GM18868 (cell line): ENCODE measurements at regions not wholly inside any gene's neighbourhood (a gene's known extent, or its start where the extent isn't known, plus 50 kb on each side); places are given as distances from the start of the nearest gene placed in this dataset.

Experiments
- ATAC-seq: cut with Tn5 transposase; IDR thresholded peaks from one replicate; pipeline ENCODE4 v1.9.1; 2021; ENCODE audit warnings: mild to moderate bottlenecking, moderate library complexity; ENCODE audit not compliant: unreplicated experiment

DNA sequence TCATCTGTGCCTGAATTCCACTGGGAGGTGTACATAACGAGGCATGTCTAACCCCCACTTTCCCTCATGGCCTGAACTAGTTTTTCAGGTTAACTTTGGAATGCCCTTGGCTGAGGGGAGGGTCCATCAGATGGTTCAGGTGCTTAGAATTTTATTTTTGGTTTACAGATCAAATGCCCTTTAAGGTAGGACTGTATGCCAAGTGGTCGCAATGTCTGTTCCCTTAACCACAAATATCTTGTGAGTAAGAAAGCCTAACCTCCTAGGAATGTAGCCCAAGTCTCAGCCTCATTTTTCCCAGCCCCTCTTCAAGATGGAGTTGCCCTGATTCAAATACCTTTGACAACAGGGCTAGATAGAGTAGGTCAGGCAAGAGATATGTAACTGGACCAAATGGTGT, 78.4 kb downstream of the RNASET2 start:
- no peak for ATAC-seq

DNA sequence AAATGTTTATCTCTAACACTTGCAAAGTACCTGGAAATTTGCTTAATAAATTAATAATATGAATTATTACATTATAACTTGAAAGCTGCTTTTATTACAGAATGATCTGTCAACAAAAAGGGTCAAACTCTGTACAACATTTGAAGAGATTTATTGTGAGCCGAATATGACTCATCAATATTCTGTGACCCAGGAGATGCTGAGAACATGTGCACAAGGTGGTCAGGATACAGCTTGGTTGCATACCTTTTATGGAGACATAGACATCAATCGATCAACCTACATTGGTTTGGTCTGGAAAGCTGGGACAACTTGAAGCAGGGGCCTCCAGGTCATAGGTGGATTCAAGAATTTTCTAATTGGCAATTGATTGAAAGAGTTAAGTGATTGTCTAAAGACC, 79.0 kb downstream of the RNASET2 start:
- no peak for ATAC-seq

DNA sequence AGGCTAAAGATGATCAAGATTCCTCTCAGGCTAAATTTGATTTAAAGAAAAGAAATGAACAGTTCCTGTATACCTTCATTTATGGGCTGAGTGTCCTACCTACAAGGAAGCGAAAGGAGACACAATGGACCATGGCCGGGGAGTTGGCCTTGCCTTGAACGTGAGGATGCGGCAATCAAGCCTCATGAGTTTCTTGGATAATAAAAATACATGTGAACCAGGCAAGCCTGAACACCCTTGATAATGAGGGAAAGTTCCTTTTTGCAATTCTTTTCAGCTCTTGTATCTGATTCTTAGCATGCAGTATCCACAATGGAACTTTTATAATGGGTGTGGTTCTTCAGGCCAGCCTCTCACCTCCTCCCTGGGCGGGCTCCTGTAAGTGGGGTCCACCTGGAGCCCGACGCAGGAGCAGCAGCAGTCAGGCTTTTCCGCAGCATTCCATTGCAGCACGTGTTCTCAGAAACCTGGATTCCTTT, 83.8 kb downstream of the RNASET2 start:
- no peak for ATAC-seq

DNA sequence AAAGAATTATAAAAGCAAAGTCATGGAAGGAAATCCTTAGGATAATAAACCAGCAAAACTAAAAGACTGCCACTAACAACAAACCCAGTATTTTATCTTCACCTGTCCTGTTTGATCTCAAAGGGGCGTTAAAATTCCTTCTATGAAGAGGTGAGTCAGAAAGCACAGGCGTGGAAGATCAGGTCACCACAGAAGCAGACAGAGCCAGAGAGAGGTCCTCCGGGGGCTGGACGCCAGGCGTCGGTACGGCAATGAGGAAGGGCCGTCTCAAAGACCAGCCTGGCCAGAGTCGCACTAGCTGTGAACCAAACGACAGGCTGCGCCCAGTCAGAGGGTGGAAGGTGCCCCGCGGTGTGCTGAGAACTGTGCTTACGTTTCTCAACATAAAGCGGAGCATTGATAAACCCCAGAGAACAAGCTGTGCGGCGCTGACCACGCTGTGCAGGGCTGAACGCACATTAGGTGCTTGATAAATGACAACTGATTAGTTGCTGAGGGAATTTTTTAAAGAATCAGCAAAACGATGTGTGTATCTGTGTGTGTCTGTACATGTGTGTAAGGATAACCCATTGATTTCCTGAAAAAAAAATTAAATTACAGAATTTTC, 85.6 kb downstream of the RNASET2 start:
- ATAC-seq = no peak

DNA sequence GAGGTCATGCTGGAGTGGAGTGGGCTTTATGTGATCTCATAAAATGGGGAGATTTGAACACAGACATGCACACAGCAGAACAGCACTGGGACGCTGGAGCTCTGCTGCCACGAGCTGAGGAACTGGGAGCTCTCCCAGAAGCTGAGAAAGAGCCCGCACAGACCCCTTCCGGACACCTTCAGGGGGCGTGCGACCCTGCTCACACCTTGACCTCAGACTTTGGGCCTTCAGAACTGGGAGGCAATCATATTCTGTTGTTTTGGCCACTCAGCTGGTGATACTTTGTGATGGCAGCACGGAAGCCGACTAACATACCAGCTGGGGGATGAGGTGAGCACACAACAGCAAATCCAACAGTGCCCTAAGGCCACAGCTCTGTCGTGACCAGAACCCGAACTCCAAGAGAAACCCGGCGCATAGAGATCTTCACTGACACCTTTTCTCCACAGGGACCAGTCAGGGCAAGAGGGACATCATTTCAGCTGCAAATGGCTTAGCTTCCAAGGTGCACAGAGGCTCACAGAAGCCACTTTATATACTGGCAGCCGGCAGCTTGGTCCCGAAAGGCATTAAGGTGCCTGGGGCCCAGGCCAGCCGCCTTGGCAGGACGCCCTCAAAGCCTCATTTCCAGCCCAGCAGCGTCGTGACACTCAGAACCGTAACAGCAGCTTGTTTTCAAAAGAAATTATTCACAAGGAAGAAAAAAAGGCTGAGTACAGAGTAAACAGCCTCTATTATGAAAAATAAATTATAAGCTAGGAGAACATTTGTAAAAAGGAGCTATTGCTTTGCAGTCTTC, 89.3 kb downstream of the RNASET2 start:
- ATAC-seq = no peak

DNA sequence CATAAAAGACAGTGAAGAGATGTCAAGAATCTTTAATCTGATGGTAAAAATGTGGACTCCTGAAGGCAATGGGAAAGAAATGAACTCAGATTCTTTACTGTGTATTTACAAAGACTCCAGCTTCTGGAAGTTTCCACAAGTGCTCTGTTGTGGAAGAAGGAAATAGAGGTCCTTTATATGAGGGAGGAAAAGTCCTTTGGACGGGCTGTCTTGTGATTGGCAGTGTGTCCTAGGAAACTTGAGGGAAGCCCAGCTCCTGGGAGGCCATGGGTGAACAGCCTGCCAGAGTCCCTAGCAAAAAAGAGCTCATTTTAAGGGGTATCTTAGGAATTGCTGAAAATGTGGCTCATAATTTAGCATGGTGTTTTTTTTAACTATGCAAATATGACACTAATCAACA, 92.0 kb downstream of the RNASET2 start:
- ATAC-seq = no peak

DNA sequence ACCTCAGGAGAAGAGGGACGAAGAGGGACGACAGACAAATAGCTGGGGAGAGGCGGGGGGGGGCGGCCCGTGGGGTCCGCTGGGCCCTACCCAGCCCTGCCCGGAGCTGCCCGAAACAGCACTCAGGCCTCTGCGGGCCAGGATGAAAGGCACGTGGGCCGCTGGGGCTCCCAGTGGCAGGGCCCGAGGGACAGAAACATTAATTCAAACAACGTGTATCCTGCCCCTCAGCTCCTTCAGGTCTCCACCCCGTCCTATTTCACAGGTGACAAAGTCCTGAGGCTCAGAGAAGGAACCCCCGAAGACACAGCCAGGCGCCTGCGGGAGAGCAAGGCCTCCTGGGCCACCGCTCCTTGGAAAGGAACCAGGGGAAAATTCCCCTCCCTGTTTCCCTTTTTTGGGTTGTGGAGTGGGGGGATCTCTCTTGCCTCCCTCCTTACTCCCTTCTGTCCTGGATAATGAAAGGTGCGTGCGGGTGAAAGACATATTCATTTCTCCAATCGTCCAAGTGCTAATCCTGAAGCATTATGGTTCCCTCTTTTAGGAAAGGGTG, 93.3 kb downstream of the RNASET2 start:
- ATAC-seq = peak; percentile 36

DNA sequence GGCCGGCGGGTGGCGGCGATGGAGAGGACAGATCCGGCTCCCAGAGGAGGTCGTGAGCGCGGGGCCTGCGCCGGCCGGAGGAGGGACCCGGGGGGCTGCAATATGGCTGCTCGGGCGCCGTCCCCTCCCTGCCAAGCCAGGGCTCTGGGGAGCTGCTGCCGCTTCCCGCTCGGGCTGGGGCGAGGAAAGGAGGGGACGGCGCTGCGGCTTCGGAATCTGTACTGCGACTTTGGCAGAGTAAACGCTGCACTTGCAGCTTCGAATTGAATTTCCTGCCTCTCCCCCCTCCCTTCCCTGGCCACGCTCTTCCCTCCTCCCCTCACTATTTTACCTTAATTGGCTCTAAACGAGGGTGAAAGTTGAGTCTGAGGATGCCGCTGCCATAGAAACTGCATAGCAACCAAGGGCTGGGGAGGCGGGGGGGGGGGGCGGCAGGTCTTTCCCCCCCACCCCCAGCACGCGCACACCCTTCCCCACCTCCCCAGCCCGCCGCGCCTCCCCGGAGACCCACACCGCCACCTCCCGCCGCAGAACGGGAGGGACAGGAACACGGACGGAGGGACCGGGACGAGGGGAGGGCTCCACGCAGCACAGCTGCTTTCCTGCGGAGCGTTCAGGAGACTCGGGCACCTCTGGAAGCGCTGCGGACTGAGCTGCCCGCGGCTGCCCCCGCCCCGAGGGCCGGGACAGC, 93.9 kb downstream of the RNASET2 start:
- ATAC-seq = peak; percentile 63

DNA sequence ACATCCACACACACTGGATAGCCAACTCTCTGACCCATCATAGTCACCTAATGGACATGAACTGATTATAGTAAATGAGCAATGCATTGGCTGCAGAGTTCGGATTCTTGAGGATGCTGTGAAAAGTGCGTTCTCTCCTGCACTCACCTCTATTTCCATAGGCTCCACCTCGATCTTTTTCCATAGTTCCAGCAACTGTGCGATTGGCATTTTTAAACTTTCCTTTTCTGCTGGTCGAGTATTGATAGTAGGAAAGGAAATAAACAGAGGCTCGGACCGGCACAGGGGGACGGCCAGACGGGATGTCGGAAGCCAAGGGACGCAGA, 94.4 kb downstream of the RNASET2 start:
- no peak for ATAC-seq

DNA sequence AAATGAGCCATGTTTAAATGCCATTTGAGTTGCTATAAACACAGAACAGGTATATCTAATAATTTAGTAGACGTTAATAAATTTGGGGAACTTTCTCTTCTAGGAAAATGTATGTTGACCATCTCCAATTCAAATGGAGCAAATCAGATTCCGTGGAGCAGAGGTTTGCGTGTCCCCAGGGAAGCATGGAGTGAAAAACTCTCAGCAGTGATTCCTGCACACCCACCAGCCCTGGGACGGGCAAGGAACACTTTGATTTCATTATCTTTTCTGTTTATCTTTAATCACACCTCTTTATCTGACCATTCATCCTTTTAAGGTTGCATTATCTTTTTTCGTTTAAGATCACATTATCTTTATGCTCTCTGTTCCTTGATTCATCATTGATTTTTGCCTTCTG, 95.0 kb downstream of the RNASET2 start:
- no peak for ATAC-seq

DNA sequence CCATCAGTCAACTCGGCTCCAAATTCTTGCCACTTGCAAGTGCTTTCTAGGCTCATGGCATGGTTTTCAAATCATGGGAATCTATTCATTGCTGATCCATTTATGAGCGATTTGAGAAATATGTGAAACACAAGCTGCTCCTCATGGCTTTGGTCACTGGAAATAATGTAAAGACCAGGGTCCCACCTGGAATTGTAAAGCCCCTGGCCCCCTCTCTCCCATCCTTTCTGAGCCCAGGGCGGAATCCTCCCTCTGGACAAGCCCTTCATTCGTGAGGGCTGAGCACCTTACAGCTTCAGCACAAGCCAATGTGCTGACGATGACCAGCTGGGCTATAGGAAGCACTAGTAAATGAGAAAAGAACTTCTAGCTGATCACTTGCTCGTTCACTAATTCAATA, 96.0 kb downstream of the RNASET2 start:
- no peak for ATAC-seq

DNA sequence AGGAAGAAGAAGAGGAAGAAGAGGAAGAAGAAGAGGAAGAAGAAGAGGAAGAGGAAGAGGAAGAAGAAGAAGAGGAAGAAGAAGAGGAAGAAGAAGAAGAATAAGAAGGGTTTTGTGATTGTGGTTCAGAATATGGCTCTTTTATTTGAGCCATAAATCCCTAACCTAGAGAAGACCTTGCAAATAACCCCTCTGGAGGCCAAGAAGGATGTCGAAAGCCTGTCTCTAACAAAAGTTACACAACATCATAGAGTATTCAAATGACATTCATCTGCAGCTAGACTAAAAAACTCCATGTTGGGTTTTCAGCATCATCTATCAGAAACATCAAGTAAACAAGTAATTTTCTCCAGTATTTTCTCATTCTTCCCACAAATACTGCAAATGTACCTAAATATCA, 100.9 kb downstream of the RNASET2 start:
- ATAC-seq = no peak

DNA sequence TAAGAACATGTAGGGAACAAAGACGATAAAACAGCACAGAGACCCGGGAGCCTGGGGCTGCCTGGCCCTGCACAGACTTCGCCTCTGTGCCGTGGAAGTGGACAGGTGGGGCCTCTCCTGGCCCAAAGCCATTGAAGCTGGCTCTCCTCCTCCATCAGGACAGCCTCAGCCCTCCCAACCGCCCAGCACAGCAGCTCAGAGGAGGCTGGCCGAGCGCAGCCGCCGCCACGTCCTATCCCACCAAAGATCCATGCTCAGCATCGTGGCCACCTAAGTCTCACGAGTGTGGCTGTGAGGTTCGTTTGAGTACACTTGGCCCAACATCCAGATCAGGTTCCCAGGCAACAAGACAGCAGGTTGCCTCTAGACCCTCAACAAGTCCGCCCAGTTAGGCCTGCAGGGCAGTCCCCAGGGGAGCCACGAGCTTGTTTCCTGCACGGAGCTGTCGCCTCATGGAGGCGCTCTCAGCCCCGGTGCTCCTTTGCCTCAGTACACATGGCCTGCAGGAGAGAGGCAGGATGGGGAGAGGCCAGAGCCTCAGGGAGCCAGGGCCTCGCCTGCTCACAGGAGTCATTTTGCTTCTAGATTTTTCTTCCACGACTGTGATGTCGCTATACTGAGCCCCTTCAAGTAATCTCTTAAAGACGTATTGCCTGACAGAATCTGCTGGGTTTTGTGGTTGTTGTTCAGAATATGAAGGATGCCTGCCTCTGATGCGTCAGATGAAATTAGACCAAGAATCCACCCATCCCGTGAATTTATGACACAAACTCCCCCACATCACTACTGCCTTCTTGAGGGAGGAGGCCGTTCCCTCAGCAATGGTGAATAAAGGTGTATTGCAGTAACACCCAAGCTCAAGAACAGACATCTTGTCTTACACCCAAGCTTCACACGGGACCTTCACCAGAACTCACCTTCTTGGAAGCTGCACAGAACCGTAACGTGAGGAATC, 102.7 kb downstream of the RNASET2 start:
- ATAC-seq = no peak

DNA sequence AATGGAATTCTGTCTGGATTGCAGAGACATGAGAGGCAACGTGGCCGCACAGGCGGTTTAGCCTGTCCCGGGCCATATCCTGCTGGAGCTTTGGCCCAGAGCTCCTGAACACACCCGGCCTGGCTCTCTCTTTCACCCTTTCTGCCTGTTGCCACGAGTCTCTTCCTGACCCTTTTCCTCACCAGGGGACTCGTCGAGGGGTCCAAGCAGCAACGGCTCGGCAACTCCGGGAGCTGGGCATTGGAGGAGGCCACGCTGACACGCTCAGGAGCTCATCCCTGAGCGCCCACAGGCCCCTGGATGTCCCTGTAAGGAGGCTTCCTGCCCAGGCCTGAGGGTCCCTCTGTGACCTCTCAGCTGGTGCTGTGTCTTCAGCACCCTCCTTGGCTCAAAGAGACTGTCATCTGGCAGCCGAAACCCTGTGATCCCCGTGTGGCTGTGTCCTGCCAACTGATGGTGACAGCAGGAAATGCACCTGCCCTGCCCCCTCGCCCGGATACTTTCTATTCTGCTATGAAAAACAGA, 103.8 kb downstream of the RNASET2 start:
- ATAC-seq = no peak

DNA sequence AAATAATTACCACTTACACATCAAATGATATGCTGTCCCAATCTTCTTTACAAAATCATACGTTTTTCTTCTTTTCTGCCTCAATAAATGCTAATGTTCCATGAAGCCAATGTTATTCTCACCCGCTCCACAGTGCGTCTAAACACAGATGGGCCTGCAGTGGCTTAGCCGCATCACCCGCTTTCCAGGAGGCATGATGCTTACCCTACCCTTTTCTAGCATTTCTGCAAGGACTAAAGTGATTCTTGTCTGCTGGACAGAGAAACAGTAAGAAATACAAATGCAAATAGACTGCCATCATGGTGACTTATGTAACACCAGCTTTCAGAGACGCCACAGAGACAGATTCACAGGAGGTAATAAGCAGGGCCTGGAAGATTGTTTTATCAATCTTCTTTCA, 104.4 kb downstream of the RNASET2 start:
- ATAC-seq = no peak

DNA sequence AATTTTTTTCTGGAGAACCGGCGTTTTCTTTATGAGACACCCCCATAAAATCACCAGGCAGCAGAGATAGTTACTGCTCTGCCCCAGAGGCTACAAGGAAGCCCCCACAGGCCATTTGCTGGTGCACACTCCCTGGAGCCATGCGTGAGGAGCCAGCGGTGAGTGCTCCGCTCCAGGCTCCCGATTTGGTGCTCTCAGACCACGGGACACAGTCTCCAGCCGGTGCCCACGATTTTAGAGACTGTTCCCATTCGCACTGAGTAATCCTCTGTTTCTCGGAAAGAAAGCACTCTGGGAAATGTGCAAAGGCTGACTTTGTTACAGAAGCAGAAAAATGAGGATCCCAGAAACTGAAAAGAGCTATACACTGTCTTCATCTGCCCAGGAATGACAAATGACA, 104.9 kb downstream of the RNASET2 start:
- no peak for ATAC-seq

DNA sequence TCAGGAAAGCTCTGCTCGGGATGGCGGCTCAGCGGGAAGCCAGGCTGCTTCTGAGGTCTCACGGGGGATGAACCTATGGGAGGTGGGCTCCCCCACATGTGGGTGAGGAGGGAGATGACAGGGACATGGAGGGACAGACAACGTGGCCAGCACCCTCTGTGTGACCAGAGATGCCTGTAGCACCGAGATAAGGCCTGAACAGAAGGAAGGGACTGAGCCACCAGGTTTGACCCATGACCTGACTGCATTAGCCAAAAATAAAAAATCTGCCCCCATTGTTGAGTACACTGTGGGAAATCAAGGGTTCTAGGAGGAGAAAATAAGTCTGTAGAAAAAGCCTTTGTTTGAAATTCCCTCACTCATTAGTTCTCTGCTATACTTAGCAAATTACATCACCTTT, 105.7 kb downstream of the RNASET2 start:
- no peak for ATAC-seq

DNA sequence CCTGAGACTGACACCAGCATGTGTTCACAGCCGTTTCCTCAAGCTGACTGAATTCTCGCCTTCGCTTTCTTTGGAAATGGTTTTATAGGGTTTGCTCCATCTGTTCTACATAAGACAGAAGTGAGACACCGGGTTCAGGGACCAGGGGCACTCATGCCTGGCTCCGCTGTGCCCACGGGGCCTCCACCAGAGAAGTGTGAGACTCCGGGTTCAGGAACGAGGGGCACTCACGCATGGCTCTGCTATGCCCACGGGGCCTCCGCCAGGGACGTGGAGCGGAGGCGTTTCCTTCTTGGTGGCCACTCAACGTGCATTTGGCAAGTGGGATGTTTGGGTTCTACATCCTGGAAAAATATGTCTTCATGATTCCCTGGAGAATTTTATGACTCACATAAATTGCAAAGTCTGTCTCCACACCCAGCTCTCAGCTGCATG, 106.6 kb downstream of the RNASET2 start:
- peak; percentile 83 for ATAC-seq

DNA sequence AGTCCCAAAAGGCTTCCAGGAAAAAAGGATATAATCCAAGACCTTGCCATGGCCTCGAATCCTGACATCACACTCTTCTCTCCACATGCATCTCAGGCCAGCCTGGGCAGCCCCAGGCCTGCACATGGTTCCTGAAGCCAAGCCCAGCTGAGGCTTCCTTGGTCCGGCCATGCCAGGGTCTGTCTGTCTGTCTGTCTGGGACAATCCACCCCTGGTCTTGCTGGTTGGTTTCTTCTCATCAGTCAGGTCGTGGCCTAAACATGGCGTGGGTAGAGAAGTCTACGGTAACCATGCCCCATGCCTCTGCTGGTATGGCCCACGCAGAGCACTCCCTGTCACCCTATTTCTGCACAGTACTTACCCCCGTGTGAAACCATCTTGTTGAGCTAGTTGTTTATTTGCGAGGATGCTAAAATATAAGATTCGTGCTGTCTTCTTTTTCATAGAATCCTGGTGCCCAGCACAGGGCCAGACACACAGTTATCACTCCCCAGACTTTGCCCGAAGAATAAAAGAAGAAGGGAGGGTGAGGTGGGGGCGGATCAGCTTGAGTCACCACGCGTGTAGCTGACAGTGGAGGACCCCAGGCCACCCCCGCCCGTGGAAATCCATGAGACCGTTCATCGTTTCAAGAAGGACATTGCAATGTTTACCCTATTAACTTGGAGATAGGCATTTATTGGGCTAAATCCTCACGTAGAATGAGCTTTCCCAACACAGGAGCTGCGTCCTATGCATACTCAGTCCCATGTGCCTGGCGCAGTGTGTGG, 107.2 kb downstream of the RNASET2 start:
- ATAC-seq = peak; percentile 6
